ENCODE measurements at regions not wholly inside any gene's neighbourhood (a gene's known extent, or its start where the extent isn't known, plus 50 kb on each side); places are given as distances from the start of the nearest gene placed in this dataset.

DNA sequence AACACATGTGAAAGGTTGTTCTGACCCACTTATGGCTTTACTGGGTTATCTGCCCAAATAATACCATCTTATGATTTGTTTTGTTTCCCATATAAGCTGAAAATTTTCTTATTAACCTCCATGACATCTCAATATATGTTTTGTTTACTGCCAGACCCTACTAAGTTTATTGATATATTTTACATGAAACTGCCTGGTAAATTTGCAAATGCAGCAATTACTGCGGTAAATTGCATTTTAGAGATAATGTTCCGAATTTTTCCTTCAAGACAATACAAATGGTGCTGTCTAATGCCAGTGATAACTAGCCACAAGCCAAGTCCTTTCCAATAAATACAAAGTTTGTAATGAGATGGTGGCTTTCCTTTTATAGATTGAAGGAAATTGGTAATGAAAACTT, 275.9 kb downstream of the SAMD5 start:
- H3K4me1 ChIP-seq (ENCODE audit: control insufficient read depth, insufficient read depth, low read length), result peaks cover 7% of the 10 kb centered on the region
- H3K9me3 ChIP-seq (replicated peaks; ENCODE audit: low read length), result no peaks in the 10 kb centered on the region
- no peaks in the 10 kb centered on the region for H3K27me3 ChIP-seq (ENCODE audit: control insufficient read depth, insufficient read depth, low read length)
- no peaks in the 10 kb centered on the region for H3K36me3 ChIP-seq (ENCODE audit: insufficient read depth, low read length)
- H3K4me2 ChIP-seq (ENCODE audit: low read length), result no peak overlapping the region
- H3K4me3 ChIP-seq (ENCODE audit: low read length), result no peak overlapping the region
- no peak overlapping the region for H3K9ac ChIP-seq (ENCODE audit: low read depth, low read length)

DNA sequence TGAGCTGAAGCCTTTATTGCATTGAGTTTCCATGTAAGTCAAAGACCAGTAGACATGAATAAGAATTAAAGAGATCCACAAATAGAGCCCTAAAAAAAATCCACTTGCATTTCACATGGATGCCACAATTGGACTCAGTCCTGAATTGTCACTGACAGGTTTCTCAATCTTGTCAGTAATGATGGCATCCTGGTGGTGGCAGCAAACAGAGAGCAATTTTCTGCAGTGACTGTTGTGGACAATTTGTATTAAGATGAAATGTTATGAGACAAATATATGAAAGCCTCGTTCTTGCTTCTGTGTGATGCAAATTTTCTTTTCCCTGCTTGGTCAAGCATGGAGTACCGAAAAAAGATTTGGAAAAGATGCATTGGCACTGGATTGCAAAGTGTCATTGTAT, 278.9 kb downstream of the SAMD5 start:
- Histone ChIP-seq H3K4me2 (ENCODE audit: low read length) (no peak overlapping the region), H3K27me3 (ENCODE audit: control insufficient read depth, insufficient read depth, low read length) (no peaks in the 10 kb centered on the region), H3K4me1 (ENCODE audit: control insufficient read depth, insufficient read depth, low read length) (peaks cover 4% of the 10 kb centered on the region), H3K4me3 (ENCODE audit: low read length) (no peak overlapping the region), H3K9ac (ENCODE audit: low read depth, low read length) (no peak overlapping the region), H3K36me3 (ENCODE audit: insufficient read depth, low read length) (no peaks in the 10 kb centered on the region), H3K9me3 (replicated peaks; ENCODE audit: low read length) (no peaks in the 10 kb centered on the region)

DNA sequence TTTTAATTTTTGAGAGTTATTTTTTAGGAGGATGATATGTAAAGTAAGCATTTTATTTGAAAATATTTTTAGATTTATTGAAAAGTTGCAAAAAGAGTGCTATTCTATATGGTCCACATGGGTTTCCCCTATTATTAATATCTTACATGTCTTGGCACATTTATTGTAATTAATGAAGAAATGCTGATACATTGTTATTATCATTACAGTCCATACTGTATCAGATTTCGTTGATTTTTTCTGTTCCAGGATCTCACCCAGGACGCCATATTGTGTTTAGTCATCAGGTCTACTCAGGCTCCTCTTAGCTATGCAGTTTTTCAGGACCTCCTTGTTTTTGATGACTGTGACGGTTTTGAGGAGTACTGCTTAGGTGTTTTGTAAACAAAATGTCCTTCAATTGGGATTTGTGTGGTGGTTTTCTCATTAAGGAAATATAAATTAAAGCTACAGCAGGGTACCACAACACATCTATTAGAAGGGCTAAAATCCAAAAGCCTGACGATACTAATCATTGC, 281.0 kb downstream of the SAMD5 start:
- no peak overlapping the region for H3K9ac ChIP-seq (ENCODE audit: low read depth, low read length)
- H3K4me2 ChIP-seq (ENCODE audit: low read length), result no peak overlapping the region
- no peak overlapping the region for H3K4me3 ChIP-seq (ENCODE audit: low read length)
- H3K27me3 ChIP-seq (ENCODE audit: control insufficient read depth, insufficient read depth, low read length), result no peaks in the 10 kb centered on the region
- H3K36me3 ChIP-seq (ENCODE audit: insufficient read depth, low read length), result no peaks in the 10 kb centered on the region
- no peaks in the 10 kb centered on the region for H3K9me3 ChIP-seq (replicated peaks; ENCODE audit: low read length)
- no peaks in the 10 kb centered on the region for H3K4me1 ChIP-seq (ENCODE audit: control insufficient read depth, insufficient read depth, low read length)

DNA sequence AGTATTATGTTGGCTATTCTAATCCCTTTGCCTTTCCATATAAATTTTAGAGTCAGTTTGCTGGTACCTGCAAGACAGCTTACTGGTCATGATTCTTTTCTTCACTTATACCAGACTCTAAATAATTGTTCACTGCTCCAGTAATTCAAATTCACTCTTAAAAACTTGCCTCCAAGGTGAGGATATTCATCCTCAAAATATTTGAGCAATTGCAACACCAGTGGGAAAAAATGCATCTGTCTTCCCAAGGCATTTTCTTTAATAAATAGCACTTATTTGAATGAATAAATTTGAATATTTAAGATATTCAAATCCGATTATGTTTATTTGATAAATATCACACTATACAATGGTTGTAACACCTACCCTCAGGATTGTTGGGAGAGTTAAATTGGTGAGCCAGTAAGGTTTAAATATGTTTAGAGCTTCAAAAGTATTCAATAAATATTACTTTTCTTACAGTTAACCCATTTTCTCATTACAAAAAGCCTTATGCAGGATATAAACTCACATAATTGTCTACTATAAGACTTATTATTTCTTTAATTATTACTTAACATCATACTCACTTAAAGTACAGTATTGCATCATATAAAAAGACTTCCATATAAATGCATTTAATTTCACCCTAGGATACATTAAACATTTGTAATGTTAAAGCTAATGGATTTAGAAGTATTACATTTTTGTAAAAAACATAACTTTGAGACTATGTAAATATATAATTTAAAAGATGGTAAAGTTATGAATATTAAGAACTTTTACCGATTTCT, 285.6 kb downstream of the SAMD5 start:
- no peak overlapping the region for H3K4me3 ChIP-seq (ENCODE audit: low read length)
- H3K27me3 ChIP-seq (ENCODE audit: control insufficient read depth, insufficient read depth, low read length), result no peaks in the 10 kb centered on the region
- H3K4me1 ChIP-seq (ENCODE audit: control insufficient read depth, insufficient read depth, low read length), result no peaks in the 10 kb centered on the region
- H3K9me3 ChIP-seq (replicated peaks; ENCODE audit: low read length), result no peaks in the 10 kb centered on the region
- no peaks in the 10 kb centered on the region for H3K36me3 ChIP-seq (ENCODE audit: insufficient read depth, low read length)
- H3K9ac ChIP-seq (ENCODE audit: low read depth, low read length), result no peak overlapping the region
- no peak overlapping the region for H3K4me2 ChIP-seq (ENCODE audit: low read length)

DNA sequence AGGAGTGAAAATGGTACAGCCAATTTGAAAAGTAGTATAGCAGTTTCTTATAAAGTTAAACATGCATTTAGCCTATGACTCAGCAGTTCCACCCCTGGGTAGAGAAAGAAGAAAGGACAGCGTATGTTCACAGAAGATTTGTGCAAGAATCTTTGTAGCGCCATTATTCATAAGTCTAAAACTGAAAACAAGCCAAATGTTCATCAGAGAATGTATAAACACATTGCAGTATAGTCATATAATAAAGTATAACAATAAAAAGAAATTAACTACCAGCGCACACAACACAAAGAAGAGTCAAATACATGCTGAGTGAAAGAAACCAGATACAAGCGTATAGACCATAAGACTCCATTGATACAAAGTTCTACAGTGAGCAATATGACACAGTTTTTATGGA, 294.0 kb downstream of the SAMD5 start:
- H3K9me3 ChIP-seq (replicated peaks; ENCODE audit: low read length), result no peaks in the 10 kb centered on the region
- H3K36me3 ChIP-seq (ENCODE audit: insufficient read depth, low read length), result no peaks in the 10 kb centered on the region
- H3K4me2 ChIP-seq (ENCODE audit: low read length), result no peak overlapping the region
- H3K27me3 ChIP-seq (ENCODE audit: control insufficient read depth, insufficient read depth, low read length), result no peaks in the 10 kb centered on the region
- H3K4me3 ChIP-seq (ENCODE audit: low read length), result no peak overlapping the region
- no peaks in the 10 kb centered on the region for H3K4me1 ChIP-seq (ENCODE audit: control insufficient read depth, insufficient read depth, low read length)
- H3K9ac ChIP-seq (ENCODE audit: low read depth, low read length), result no peak overlapping the region

DNA sequence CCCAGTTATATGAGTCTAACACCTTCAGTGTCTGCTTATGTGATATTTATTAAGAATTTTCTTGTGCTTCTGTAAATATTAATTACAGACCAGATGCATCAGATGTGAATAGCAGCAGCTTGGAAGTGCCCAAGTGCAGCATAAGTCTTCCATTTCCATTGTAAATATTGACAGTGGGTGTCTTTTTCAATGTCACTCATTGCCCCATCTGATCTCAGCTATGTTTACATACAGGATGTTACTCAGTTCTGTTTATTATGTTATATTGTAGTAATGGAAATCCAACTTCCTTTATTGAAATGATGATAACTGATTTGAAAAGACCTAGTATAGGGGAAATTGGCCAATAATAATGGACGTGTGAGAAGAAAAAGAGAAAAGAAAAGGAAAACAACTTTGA, 296.7 kb downstream of the SAMD5 start:
- Histone ChIP-seq H3K4me2 (ENCODE audit: low read length) (no peak overlapping the region), H3K36me3 (ENCODE audit: insufficient read depth, low read length) (no peaks in the 10 kb centered on the region), H3K4me1 (ENCODE audit: control insufficient read depth, insufficient read depth, low read length) (no peaks in the 10 kb centered on the region), H3K9me3 (replicated peaks; ENCODE audit: low read length) (no peaks in the 10 kb centered on the region), H3K9ac (ENCODE audit: low read depth, low read length) (no peak overlapping the region), H3K4me3 (ENCODE audit: low read length) (no peak overlapping the region), H3K27me3 (ENCODE audit: control insufficient read depth, insufficient read depth, low read length) (no peaks in the 10 kb centered on the region)

DNA sequence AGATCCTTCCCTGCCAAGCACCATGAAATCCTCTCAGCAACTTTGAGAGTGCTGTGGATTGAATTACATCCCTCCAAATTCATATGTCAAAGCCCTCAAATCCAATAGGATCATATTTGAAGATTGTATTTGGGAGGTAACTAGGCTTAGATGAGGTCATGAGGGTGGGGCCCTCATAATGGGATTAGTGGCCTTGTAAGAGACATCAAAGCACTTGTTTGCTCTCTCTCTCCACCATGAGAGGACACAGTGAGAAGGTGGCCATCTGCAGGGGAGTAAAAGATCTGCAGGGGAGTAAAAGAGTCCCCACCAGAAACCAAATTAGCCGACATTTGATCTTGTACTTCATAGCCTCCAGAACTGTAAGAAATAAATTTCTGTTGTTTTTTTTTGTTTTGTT, 298.2 kb downstream of the SAMD5 start:
- H3K4me3 ChIP-seq (ENCODE audit: low read length), result no peak overlapping the region
- H3K4me1 ChIP-seq (ENCODE audit: control insufficient read depth, insufficient read depth, low read length), result no peaks in the 10 kb centered on the region
- H3K36me3 ChIP-seq (ENCODE audit: insufficient read depth, low read length), result no peaks in the 10 kb centered on the region
- H3K9me3 ChIP-seq (replicated peaks; ENCODE audit: low read length), result no peaks in the 10 kb centered on the region
- H3K27me3 ChIP-seq (ENCODE audit: control insufficient read depth, insufficient read depth, low read length), result no peaks in the 10 kb centered on the region
- no peak overlapping the region for H3K4me2 ChIP-seq (ENCODE audit: low read length)
- no peak overlapping the region for H3K9ac ChIP-seq (ENCODE audit: low read depth, low read length)

DNA sequence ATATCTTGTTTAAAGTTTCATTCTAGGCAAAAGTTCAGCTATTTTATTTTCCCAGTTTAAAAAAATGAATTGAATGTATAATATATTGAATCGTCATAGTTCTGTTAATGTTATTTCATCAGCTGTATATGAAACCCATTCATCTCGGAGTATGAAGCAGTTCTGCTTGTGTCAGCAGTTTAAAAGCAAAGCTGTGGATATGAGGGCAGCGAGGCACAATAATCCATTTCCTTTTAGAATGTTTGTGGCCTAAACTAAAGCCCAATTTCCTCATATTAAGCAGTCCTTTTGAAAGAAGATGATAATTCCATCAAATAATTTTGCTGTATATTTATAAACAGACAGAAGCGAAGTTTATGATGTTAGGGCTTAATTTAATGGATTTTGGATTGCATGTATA, 300.1 kb downstream of the SAMD5 start:
- Histone ChIP-seq H3K4me3 (ENCODE audit: low read length) (no peak overlapping the region), H3K4me2 (ENCODE audit: low read length) (no peak overlapping the region), H3K9ac (ENCODE audit: low read depth, low read length) (no peak overlapping the region), H3K4me1 (ENCODE audit: control insufficient read depth, insufficient read depth, low read length) (no peaks in the 10 kb centered on the region), H3K27me3 (ENCODE audit: control insufficient read depth, insufficient read depth, low read length) (no peaks in the 10 kb centered on the region), H3K9me3 (replicated peaks; ENCODE audit: low read length) (no peaks in the 10 kb centered on the region), H3K36me3 (ENCODE audit: insufficient read depth, low read length) (no peaks in the 10 kb centered on the region)

DNA sequence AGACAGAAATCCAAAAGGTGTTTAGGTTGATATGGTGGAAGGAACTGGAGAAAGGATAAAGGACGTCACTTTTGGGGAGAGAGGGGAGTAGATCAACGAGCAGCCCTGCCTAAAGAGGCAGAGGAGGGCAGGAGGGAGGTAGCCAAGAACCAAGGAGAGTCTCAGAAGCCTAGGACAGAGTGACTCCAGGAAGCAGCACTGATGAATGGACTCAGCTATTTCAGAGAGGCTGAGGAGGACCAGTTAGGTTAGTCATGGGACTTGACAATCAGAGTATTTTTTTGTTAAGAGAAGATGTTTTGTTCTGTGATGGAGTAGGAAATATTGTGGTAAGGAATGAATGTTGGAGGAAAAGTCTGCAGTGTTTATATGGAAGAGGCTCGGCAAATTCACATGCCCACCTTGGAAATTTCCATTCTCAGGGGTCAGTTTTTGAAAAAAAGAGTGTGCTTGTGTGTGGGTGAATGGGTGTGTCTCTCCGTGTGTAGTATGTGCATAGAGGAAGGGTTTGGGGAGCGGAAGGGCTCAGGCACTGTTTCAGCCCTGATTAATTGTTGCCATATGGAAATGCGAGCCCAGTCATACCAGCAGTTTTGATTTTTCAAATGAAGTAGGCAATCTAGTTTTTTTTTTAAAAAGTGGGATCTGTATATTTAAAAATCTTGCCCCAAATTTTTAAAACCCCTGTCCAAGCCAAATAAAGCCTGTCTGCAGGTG, 303.6 kb downstream of the SAMD5 start:
- no peaks in the 10 kb centered on the region for H3K4me1 ChIP-seq (ENCODE audit: control insufficient read depth, insufficient read depth, low read length)
- H3K36me3 ChIP-seq (ENCODE audit: insufficient read depth, low read length), result no peaks in the 10 kb centered on the region
- H3K9me3 ChIP-seq (replicated peaks; ENCODE audit: low read length), result no peaks in the 10 kb centered on the region
- no peak overlapping the region for H3K4me2 ChIP-seq (ENCODE audit: low read length)
- H3K27me3 ChIP-seq (ENCODE audit: control insufficient read depth, insufficient read depth, low read length), result no peaks in the 10 kb centered on the region
- no peak overlapping the region for H3K4me3 ChIP-seq (ENCODE audit: low read length)
- H3K9ac ChIP-seq (ENCODE audit: low read depth, low read length), result no peak overlapping the region

DNA sequence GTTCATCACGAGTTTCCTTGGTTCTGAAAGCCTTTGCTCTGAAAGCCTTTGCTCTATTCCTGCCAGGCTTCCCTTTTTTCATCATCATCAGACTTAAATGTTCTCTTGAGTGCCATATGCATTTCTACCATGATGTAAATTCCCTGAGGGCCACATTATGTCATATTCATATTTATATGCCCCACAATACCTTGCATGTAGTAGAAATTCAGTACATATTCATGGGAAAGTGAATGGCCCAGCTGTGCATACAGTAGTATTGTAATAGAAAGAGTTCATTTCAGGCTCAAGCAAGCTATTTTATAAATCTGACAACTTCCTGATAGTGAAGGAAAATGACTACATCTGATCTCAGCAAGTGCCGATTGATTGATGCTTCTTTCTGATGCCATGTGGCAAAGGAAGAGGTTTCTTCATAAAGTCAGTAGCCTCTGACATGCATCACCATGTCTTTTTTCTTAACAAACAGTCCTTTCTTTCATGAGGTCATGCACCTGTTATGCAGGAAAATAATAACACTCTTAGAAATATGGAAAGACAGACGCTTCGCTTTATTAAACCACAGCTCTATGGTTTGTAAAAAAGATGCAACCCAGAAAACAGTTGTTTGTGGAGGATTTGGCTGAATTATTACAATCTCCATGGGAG, 308.7 kb downstream of the SAMD5 start:
- no peaks in the 10 kb centered on the region for H3K27me3 ChIP-seq (ENCODE audit: control insufficient read depth, insufficient read depth, low read length)
- no peak overlapping the region for H3K4me3 ChIP-seq (ENCODE audit: low read length)
- no peak overlapping the region for H3K9ac ChIP-seq (ENCODE audit: low read depth, low read length)
- H3K9me3 ChIP-seq (replicated peaks; ENCODE audit: low read length), result no peaks in the 10 kb centered on the region
- H3K36me3 ChIP-seq (ENCODE audit: insufficient read depth, low read length), result no peaks in the 10 kb centered on the region
- no peaks in the 10 kb centered on the region for H3K4me1 ChIP-seq (ENCODE audit: control insufficient read depth, insufficient read depth, low read length)
- H3K4me2 ChIP-seq (ENCODE audit: low read length), result no peak overlapping the region

DNA sequence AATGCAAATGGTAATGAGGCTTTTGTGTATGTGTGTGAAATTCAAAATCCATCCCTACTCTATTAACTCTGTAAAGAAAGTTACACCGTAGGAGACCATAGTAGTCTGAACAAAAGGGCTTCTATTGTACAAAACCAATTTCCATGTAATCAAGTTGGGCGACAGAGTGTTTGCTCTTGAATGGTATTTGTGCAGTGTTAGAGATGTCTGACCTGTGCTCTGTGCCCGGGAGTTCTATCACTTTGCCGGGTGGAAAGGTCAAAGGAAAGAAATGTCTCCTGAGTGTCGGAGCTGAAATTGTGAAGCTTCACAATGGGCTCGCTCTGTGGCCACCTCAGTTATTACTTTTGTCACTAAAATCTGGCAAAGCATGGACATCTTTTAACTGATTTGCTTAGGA, 312.0 kb downstream of the SAMD5 start:
- Histone ChIP-seq H3K36me3 (ENCODE audit: insufficient read depth, low read length) (no peaks in the 10 kb centered on the region), H3K9me3 (replicated peaks; ENCODE audit: low read length) (no peaks in the 10 kb centered on the region), H3K4me2 (ENCODE audit: low read length) (no peak overlapping the region), H3K4me1 (ENCODE audit: control insufficient read depth, insufficient read depth, low read length) (no peaks in the 10 kb centered on the region), H3K9ac (ENCODE audit: low read depth, low read length) (no peak overlapping the region), H3K27me3 (ENCODE audit: control insufficient read depth, insufficient read depth, low read length) (no peaks in the 10 kb centered on the region), H3K4me3 (ENCODE audit: low read length) (no peak overlapping the region)
